Neural cell (in vitro differentiated cells): ENCODE measurements at regions not wholly inside any gene's neighbourhood (a gene's known extent, or its start where the extent isn't known, plus 50 kb on each side); places are given as distances from the start of the nearest gene placed in this dataset.

Experiments
- H2AFZ ChIP-seq: fragments of 200-600, 300-800 bp; sonication (generic), shearing (Covaris generic); 2 replicates; pipeline ENCODE4 v1.6.0; 2014; ENCODE audit warnings: low read depth, mild to moderate bottlenecking, antibody characterized with exemption, low read length, moderate library complexity
- H3F3A ChIP-seq: fragments of 200-600 bp; shearing (Covaris generic); 2 replicates; pipeline ENCODE4 v1.6.1; 2016; ENCODE audit warnings: mild to moderate bottlenecking, moderate library complexity, mixed read lengths, antibody characterized with exemption, low read length; ENCODE audit not compliant: insufficient read depth, poor library complexity, severe bottlenecking
- H3K27ac ChIP-seq: fragments of 200-600, 300-800 bp; sonication (generic), shearing (Covaris generic); 2 replicates; pipeline ENCODE4 v1.5.1; 2014; ENCODE audit warnings: mild to moderate bottlenecking, low read length, moderate library complexity
- H3K27me3 ChIP-seq: fragments of 300-800, 200-600 bp; sonication (generic), shearing (Covaris generic); 2 replicates; pipeline ENCODE4 v1.6.0; 2014; ENCODE audit warnings: mild to moderate bottlenecking, low read depth, low read length, moderate library complexity; ENCODE audit not compliant: insufficient read depth
- H3K36me3 ChIP-seq: fragments of 300-800, 200-600 bp; sonication (generic), shearing (Covaris generic); 2 replicates; pipeline ENCODE4 v1.5.1; 2014; ENCODE audit warnings: mild to moderate bottlenecking, antibody characterized with exemption, low read length, moderate library complexity; ENCODE audit not compliant: insufficient read depth
- H3K4me2 ChIP-seq: fragments of 300-800, 200-600 bp; sonication (generic), shearing (Covaris generic); 2 replicates; pipeline ENCODE4 v1.6.0; 2014; ENCODE audit warnings: mild to moderate bottlenecking, low read length
- H3K4me3 ChIP-seq: fragments of 300-800, 200-600 bp; sonication (generic), shearing (Covaris generic); 2 replicates; pipeline ENCODE4 v1.5.1; 2014; ENCODE audit warnings: mild to moderate bottlenecking, low read length, moderate library complexity
- H3K79me2 ChIP-seq: fragments of 200-600 bp; shearing (Covaris generic); replicated peaks from 2 replicates; pipeline ENCODE4 v1.6.0; 2014; ENCODE audit warnings: mild to moderate bottlenecking, low read length, moderate library complexity; ENCODE audit not compliant: insufficient read depth
- H3K9ac ChIP-seq: fragments of 300-800, 200-600 bp; sonication (generic), shearing (Covaris generic); 2 replicates; pipeline ENCODE4 v1.6.1; 2016; ENCODE audit warnings: mild to moderate bottlenecking, low read length, mixed read lengths
- H3K9me2 ChIP-seq: fragments of 200-600 bp; shearing (Covaris generic); 2 replicates; pipeline ENCODE4 v1.6.1; 2016; ENCODE audit warnings: mild to moderate bottlenecking, low read length, mixed read lengths; ENCODE audit not compliant: insufficient read depth
- H3K9me3 ChIP-seq: fragments of 200-600, 300-800 bp; sonication (generic), shearing (Covaris generic); 2 replicates; pipeline ENCODE4 v1.6.1; 2016; ENCODE audit warnings: mild to moderate bottlenecking, mixed run types, low read length, moderate library complexity, mixed read lengths
- H4K20me1 ChIP-seq: fragments of 200-600 bp; shearing (Covaris generic); 2 replicates; pipeline ENCODE4 v1.6.1; 2016; ENCODE audit warnings: mild to moderate bottlenecking, mixed run types; ENCODE audit not compliant: insufficient read depth
- EP300 ChIP-seq: fragments of 450-650 bp; conservative IDR thresholded peaks from 2 replicates; pipeline ENCODE4 v1.6.1; 2014; ENCODE audit warnings: antibody characterized with exemption, mild to moderate bottlenecking, moderate library complexity; ENCODE audit not compliant: poor library complexity, severe bottlenecking
- EZH2 ChIP-seq: fragments of 200-600, 300-800 bp; shearing (Covaris generic), sonication (generic); IDR thresholded peaks from 2 replicates; pipeline ENCODE4 v1.6.1; 2014; ENCODE audit warnings: antibody characterized with exemption, low read length, borderline replicate concordance, mild to moderate bottlenecking; ENCODE audit not compliant: insufficient read depth, poor library complexity, severe bottlenecking
- MXI1 ChIP-seq: fragments of 450-650 bp; conservative IDR thresholded peaks from 2 replicates; pipeline ENCODE4 v1.6.1; 2014; ENCODE audit warnings: antibody characterized with exemption, mild to moderate bottlenecking; ENCODE audit not compliant: poor library complexity, severe bottlenecking
- POLR2AphosphoS5 ChIP-seq: IDR thresholded peaks from 2 replicates; pipeline ENCODE4 v1.6.1; 2012
- RAD21 ChIP-seq: fragments of 450-650 bp; conservative IDR thresholded peaks from 2 replicates; pipeline ENCODE4 v1.6.1; 2014; ENCODE audit warnings: antibody characterized with exemption, mild to moderate bottlenecking, moderate library complexity
- SMC3 ChIP-seq: fragments of 450-650 bp; conservative IDR thresholded peaks from 2 replicates; pipeline ENCODE4 v1.6.1; 2014; ENCODE audit warnings: antibody characterized with exemption, mild to moderate bottlenecking, moderate library complexity; ENCODE audit not compliant: poor library complexity
- TAF1 ChIP-seq: IDR thresholded peaks from 2 replicates; pipeline ENCODE4 v1.6.1; 2012; ENCODE audit warnings: low read depth
- TF ChIP-seq, protein P1 (sequence below): fragments of 450-650 bp; IDR thresholded peaks from 2 replicates; pipeline ENCODE4 v1.5.1; 2014; ENCODE audit warnings: antibody characterized with exemption, mild to moderate bottlenecking, moderate library complexity; ENCODE audit not compliant: poor library complexity, severe bottlenecking
- TF ChIP-seq, protein P2 (sequence below): IDR thresholded peaks from 2 replicates; pipeline ENCODE4 v1.6.1; 2012; ENCODE audit warnings: borderline replicate concordance

DNA sequence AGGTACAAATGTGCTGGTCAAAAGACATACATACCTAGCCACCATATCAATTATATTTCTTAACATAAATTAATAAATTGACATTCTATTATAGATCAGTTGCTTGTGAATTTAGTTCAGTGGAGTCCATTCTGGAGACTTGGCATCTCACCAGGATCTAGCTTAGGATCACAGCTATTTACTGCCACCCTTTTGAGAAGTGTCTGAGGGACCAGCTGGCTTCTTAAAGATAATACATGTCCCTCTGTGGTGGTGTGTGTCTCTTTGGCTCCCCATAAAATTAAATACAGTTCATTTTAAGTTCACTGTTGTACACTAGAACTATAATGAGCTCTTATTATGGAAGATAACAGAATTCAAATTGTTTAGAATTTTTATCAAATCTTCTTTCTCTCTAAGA, 290.7 kb downstream of the PRELID2 start:
- Histone ChIP-seq H3K9ac (no peak overlapping the region), H3F3A (no peaks in the 10 kb centered on the region), H3K27me3 (no peaks in the 10 kb centered on the region), H3K36me3 (no peaks in the 10 kb centered on the region), H3K4me2 (no peak overlapping the region), H3K9me2 (no peaks in the 10 kb centered on the region), H4K20me1 (no peaks in the 10 kb centered on the region), H3K9me3 (no peaks in the 10 kb centered on the region), H3K27ac (no peak overlapping the region), H2AFZ (no peak overlapping the region), H3K79me2 (no peaks in the 10 kb centered on the region), H3K4me3 (no peak overlapping the region)
- TF ChIP-seq POLR2AphosphoS5: no peak
- TF ChIP-seq, protein P1, sequence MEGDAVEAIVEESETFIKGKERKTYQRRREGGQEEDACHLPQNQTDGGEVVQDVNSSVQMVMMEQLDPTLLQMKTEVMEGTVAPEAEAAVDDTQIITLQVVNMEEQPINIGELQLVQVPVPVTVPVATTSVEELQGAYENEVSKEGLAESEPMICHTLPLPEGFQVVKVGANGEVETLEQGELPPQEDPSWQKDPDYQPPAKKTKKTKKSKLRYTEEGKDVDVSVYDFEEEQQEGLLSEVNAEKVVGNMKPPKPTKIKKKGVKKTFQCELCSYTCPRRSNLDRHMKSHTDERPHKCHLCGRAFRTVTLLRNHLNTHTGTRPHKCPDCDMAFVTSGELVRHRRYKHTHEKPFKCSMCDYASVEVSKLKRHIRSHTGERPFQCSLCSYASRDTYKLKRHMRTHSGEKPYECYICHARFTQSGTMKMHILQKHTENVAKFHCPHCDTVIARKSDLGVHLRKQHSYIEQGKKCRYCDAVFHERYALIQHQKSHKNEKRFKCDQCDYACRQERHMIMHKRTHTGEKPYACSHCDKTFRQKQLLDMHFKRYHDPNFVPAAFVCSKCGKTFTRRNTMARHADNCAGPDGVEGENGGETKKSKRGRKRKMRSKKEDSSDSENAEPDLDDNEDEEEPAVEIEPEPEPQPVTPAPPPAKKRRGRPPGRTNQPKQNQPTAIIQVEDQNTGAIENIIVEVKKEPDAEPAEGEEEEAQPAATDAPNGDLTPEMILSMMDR: no peak
- no peak for TF ChIP-seq EP300
- TF ChIP-seq EZH2: no peak
- no peak for TF ChIP-seq MXI1
- no peak for TF ChIP-seq TAF1
- TF ChIP-seq SMC3: no peak
- TF ChIP-seq, protein P2, sequence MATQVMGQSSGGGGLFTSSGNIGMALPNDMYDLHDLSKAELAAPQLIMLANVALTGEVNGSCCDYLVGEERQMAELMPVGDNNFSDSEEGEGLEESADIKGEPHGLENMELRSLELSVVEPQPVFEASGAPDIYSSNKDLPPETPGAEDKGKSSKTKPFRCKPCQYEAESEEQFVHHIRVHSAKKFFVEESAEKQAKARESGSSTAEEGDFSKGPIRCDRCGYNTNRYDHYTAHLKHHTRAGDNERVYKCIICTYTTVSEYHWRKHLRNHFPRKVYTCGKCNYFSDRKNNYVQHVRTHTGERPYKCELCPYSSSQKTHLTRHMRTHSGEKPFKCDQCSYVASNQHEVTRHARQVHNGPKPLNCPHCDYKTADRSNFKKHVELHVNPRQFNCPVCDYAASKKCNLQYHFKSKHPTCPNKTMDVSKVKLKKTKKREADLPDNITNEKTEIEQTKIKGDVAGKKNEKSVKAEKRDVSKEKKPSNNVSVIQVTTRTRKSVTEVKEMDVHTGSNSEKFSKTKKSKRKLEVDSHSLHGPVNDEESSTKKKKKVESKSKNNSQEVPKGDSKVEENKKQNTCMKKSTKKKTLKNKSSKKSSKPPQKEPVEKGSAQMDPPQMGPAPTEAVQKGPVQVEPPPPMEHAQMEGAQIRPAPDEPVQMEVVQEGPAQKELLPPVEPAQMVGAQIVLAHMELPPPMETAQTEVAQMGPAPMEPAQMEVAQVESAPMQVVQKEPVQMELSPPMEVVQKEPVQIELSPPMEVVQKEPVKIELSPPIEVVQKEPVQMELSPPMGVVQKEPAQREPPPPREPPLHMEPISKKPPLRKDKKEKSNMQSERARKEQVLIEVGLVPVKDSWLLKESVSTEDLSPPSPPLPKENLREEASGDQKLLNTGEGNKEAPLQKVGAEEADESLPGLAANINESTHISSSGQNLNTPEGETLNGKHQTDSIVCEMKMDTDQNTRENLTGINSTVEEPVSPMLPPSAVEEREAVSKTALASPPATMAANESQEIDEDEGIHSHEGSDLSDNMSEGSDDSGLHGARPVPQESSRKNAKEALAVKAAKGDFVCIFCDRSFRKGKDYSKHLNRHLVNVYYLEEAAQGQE: no peak

DNA sequence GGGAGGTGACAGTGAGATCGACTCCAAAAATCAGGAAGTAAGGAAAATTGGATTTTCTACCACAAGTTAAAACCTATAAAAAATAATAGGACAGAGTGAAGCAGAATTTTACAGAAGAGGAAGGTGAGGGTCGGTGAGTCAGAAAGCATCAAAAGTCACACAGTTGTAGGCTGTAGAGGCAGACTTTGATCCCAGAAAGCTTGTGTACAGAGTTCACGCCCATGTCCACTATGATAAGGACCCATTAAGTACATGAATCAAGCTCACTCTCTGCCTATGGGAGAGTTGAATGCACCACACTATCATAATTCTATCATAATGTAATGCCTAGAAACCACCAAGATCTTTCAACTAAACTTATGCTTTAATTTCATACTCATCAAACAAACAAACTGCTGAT, 291.2 kb downstream of the PRELID2 start:
- no peaks in the 10 kb centered on the region for H3K9me2 ChIP-seq
- no peak overlapping the region for H3K4me3 ChIP-seq
- no peak overlapping the region for H3K4me2 ChIP-seq
- TF ChIP-seq, protein P1: no peak
- TF ChIP-seq EZH2 (no peak), EP300 (no peak), MXI1 (no peak), POLR2AphosphoS5 (no peak), RAD21 (no peak), SMC3 (no peak)
- TF ChIP-seq, protein P2: no peak
- no peak overlapping the region for H3K27ac ChIP-seq
- H3F3A ChIP-seq: no peaks in the 10 kb centered on the region
- H3K27me3 ChIP-seq: no peaks in the 10 kb centered on the region
- H2AFZ ChIP-seq: no peak overlapping the region
- no peaks in the 10 kb centered on the region for H3K79me2 ChIP-seq
- no peak overlapping the region for H3K9ac ChIP-seq
- no peaks in the 10 kb centered on the region for H4K20me1 ChIP-seq
- H3K9me3 ChIP-seq: no peaks in the 10 kb centered on the region
- H3K36me3 ChIP-seq: no peaks in the 10 kb centered on the region
